HG03442 (cell line): ENCODE measurements at regions not wholly inside any gene's neighbourhood (a gene's known extent, or its start where the extent isn't known, plus 50 kb on each side); places are given as distances from the start of the nearest gene placed in this dataset.
"Not testable (repeated sequence)": the region's sequence is repeated elsewhere in the genome, so short reads cannot be mapped to it uniquely, and the experiment has no call there.

Source experiments
- ATAC-seq: cut with Tn5 transposase; IDR thresholded peaks from one replicate; pipeline ENCODE4 v1.9.1; 2021; ENCODE audit warnings: mild to moderate bottlenecking, moderate library complexity; ENCODE audit not compliant: unreplicated experiment

GRCh38 chr1:119191325-119191724, 50.9 kb upstream of the WARS2 start:
- ATAC-seq, result no peak

GRCh38 chr1:119204197-119204960, 63.9 kb upstream of the WARS2 start:
- no peak for ATAC-seq

GRCh38 chr1:119204961-119205357, 64.5 kb upstream of the WARS2 start:
- ATAC-seq, result no peak

GRCh38 chr1:119209061-119209460, 68.6 kb upstream of the WARS2 start:
- no peak for ATAC-seq

GRCh38 chr1:119209596-119210295, 69.3 kb upstream of the WARS2 start:
- ATAC-seq, result no peak

- ATAC-seq, result no peak
Measured at GRCh38 chr1:119210296-119210649, 69.8 kb upstream of the WARS2 start.

- ATAC-seq, result not testable (repeated sequence)
Measured at GRCh38 chr1:119213213-119213612, 72.8 kb upstream of the WARS2 start.

- not testable (repeated sequence) for ATAC-seq
Measured at GRCh38 chr1:119214961-119215360, 74.5 kb upstream of the WARS2 start.

GRCh38 chr1:119217309-119217828, 76.9 kb upstream of the WARS2 start:
- ATAC-seq, result no peak

GRCh38 chr1:119219711-119220110, 79.3 kb upstream of the WARS2 start:
- no peak for ATAC-seq

GRCh38 chr1:119220991-119221390, 80.5 kb upstream of the WARS2 start:
- ATAC-seq, result no peak

GRCh38 chr1:119222271-119222670, 81.8 kb upstream of the WARS2 start:
- peak; percentile 73 for ATAC-seq

- no peak for ATAC-seq
Measured at GRCh38 chr1:119225265-119225664, 84.8 kb upstream of the WARS2 start.

- no peak for ATAC-seq
Measured at GRCh38 chr1:119225831-119226230, 85.4 kb upstream of the WARS2 start.

GRCh38 chr1:119226321-119226720, 85.9 kb upstream of the WARS2 start:
- no peak for ATAC-seq

- no peak for ATAC-seq
Measured at GRCh38 chr1:119226913-119227312, 86.5 kb upstream of the WARS2 start.

- ATAC-seq, result no peak
Measured at GRCh38 chr1:119227456-119227855, 87.0 kb upstream of the WARS2 start.

- ATAC-seq, result no peak
Measured at GRCh38 chr1:119228335-119229080, 88.1 kb upstream of the WARS2 start.

GRCh38 chr1:119235120-119235519, 94.7 kb upstream of the WARS2 start:
- ATAC-seq, result no peak

- ATAC-seq, result no peak
Measured at GRCh38 chr1:119245881-119246280, 105.4 kb upstream of the WARS2 start.

- no peak for ATAC-seq
Measured at GRCh38 chr1:119249283-119249682, 108.8 kb upstream of the WARS2 start.

- no peak for ATAC-seq
Measured at GRCh38 chr1:119250299-119250698, 109.8 kb upstream of the WARS2 start.
